ENCODE measurements at regions not wholly inside any gene's neighbourhood (a gene's known extent, or its start where the extent isn't known, plus 50 kb on each side); places are given as distances from the start of the nearest gene placed in this dataset.
A peak's percentile ranks its signal among the peaks of the same experiment; 100 is the strongest.

- TF ChIP-seq TCF7L2 (IDR thresholded peaks at IDR 0.05; ENCODE audit: low read depth, low read length), result no peak
- TF ChIP-seq, protein P1, sequence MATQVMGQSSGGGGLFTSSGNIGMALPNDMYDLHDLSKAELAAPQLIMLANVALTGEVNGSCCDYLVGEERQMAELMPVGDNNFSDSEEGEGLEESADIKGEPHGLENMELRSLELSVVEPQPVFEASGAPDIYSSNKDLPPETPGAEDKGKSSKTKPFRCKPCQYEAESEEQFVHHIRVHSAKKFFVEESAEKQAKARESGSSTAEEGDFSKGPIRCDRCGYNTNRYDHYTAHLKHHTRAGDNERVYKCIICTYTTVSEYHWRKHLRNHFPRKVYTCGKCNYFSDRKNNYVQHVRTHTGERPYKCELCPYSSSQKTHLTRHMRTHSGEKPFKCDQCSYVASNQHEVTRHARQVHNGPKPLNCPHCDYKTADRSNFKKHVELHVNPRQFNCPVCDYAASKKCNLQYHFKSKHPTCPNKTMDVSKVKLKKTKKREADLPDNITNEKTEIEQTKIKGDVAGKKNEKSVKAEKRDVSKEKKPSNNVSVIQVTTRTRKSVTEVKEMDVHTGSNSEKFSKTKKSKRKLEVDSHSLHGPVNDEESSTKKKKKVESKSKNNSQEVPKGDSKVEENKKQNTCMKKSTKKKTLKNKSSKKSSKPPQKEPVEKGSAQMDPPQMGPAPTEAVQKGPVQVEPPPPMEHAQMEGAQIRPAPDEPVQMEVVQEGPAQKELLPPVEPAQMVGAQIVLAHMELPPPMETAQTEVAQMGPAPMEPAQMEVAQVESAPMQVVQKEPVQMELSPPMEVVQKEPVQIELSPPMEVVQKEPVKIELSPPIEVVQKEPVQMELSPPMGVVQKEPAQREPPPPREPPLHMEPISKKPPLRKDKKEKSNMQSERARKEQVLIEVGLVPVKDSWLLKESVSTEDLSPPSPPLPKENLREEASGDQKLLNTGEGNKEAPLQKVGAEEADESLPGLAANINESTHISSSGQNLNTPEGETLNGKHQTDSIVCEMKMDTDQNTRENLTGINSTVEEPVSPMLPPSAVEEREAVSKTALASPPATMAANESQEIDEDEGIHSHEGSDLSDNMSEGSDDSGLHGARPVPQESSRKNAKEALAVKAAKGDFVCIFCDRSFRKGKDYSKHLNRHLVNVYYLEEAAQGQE (IDR thresholded peaks at IDR 0.05; ENCODE audit: insufficient read depth in 1 of 2, low read depth in 2 of 2, low read length in 1 of 2), result no peak
- H3K27ac ChIP-seq (ENCODE audit: low read length), result peak overlapping the region; percentile 79; the same call in 1 of the 2 replicates
- H3K9me3 ChIP-seq (ENCODE audit: control insufficient read depth, insufficient read depth, low read depth, low read length), result no peaks in the 10 kb centered on the region
- ChIA-PET POLR2A (no interaction called here), CTCF (no interaction called here)
- in situ Hi-C loops (cut with HindIII; ENCODE audit: low pct_unique_long_range_greater_than_20kb, low sequenced_read_pairs) (no loop called here), intact Hi-C loops (cut with micrococcal nuclease; ENCODE audit: unreplicated experiment) (no loop called here)
- no peak overlapping the region for H3K4me3 ChIP-seq (ENCODE audit: low read depth in 2 of 2, low read length in 2 of 2)
- BruUV-seq (replicated peaks), result no TSS peak
- DNase-seq (ENCODE audit: low read depth, low spot score) (no peak), ATAC-seq (no peak)
- no peaks in the 10 kb centered on the region for H3K36me3 ChIP-seq (ENCODE audit: control insufficient read depth, insufficient read depth, low read length)
- H3K27me3 ChIP-seq (ENCODE audit: control insufficient read depth, insufficient read depth, low read length), result no peaks in the 10 kb centered on the region
- H3K4me1 ChIP-seq (ENCODE audit: control insufficient read depth, insufficient read depth, low read length), result peaks cover 16% of the 10 kb centered on the region
Observed at GRCh38 chr10:21080261-21080660, 183.2 kb upstream of the NEBL start.

DNA sequence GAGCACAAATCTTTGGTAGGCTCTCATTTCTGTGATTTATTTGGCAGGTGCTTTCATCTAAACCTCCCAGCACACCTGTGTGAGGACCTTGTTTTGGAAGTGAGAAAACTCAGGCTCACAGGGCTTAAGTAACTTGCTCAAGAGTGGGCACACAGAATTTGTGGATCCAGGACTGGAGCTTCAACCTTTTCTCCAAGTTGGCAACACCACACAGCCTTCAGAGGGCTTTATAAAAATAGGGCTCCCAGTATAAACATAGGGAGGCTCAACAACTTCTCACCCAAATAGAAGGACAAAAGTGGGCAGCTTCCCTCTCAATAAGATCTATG is 182.2 kb upstream of the NEBL start:
- no peaks in the 10 kb centered on the region for H3K36me3 ChIP-seq (ENCODE audit: control insufficient read depth, insufficient read depth, low read length)
- ChIA-PET POLR2A (no interaction called here), CTCF (no interaction called here)
- ATAC-seq, result no peak; the same call in 1 of the 2 replicates
- in situ Hi-C loops (cut with HindIII; ENCODE audit: low pct_unique_long_range_greater_than_20kb, low sequenced_read_pairs) (no loop called here), intact Hi-C loops (cut with micrococcal nuclease; ENCODE audit: unreplicated experiment) (loop anchor here (5.0 kb wide), 2 partner anchors 93 to 193 kb away; no protein-coding TSS in a partner anchor)
- H3K27me3 ChIP-seq (ENCODE audit: control insufficient read depth, insufficient read depth, low read length), result no peaks in the 10 kb centered on the region
- peak overlapping the region; percentile 79 for H3K27ac ChIP-seq (ENCODE audit: low read length)
- H3K9me3 ChIP-seq (ENCODE audit: control insufficient read depth, insufficient read depth, low read depth, low read length), result no peaks in the 10 kb centered on the region
- no peak for TF ChIP-seq TCF7L2 (IDR thresholded peaks at IDR 0.05; ENCODE audit: low read depth, low read length)
- TF ChIP-seq POLR2AphosphoS5 (IDR thresholded peaks at IDR 0.05; ENCODE audit: low read depth, low read length), result no peak
- TF ChIP-seq CTCF (IDR thresholded peaks at IDR 0.05), result no peak
- TF ChIP-seq SIN3A (IDR thresholded peaks at IDR 0.05; ENCODE audit: borderline replicate concordance, insufficient read depth, low read depth, low read length), result no peak
- TF ChIP-seq, protein P1 (IDR thresholded peaks at IDR 0.05; ENCODE audit: insufficient read depth in 1 of 2, low read depth in 2 of 2, low read length in 1 of 2), result no peak
- no peak for DNase-seq (ENCODE audit: low read depth, low spot score)
- no TSS peak for BruUV-seq (replicated peaks)
- H3K4me1 ChIP-seq (ENCODE audit: control insufficient read depth, insufficient read depth, low read length), result peaks cover 16% of the 10 kb centered on the region
- no peak overlapping the region for H3K4me3 ChIP-seq (ENCODE audit: low read depth in 2 of 2, low read length in 2 of 2)
